ENCODE measurements at regions not wholly inside any gene's neighbourhood (a gene's known extent, or its start where the extent isn't known, plus 50 kb on each side); places are given as distances from the start of the nearest gene placed in this dataset.

GRCh38 chr12:3336606-3337311, 154.2 kb upstream of the PRMT8 start:
- Mint-ChIP-seq H3K4me1 (no peaks in the 10 kb centered on the region), H3K27me3 (peaks cover 9% of the 10 kb centered on the region), H3K27ac (no peak overlapping the region), H3K4me3 (no peak overlapping the region), H3K36me3 (ENCODE audit: low read depth) (no peaks in the 10 kb centered on the region), H3K9me3 (no peaks in the 10 kb centered on the region)
- DNase-seq (no peak), ATAC-seq (no peak)

GRCh38 chr12:3337944-3338343, 153.1 kb upstream of the PRMT8 start:
- Mint-ChIP-seq H3K9me3 (no peaks in the 10 kb centered on the region), H3K27me3 (peaks cover 9% of the 10 kb centered on the region), H3K27ac (no peak overlapping the region), H3K36me3 (ENCODE audit: low read depth) (no peaks in the 10 kb centered on the region), H3K4me1 (no peaks in the 10 kb centered on the region), H3K4me3 (no peak overlapping the region)
- no peak for ATAC-seq
- no peak for DNase-seq

- Mint-ChIP-seq H3K27ac (no peak overlapping the region), H3K9me3 (no peaks in the 10 kb centered on the region), H3K27me3 (peaks cover 12% of the 10 kb centered on the region), H3K4me3 (no peak overlapping the region), H3K36me3 (ENCODE audit: low read depth) (no peaks in the 10 kb centered on the region), H3K4me1 (no peaks in the 10 kb centered on the region)
- DNase-seq = no peak
- no peak for ATAC-seq
Observed at GRCh38 chr12:3339221-3339620, 151.8 kb upstream of the PRMT8 start.

GRCh38 chr12:3341594-3341993, 149.4 kb upstream of the PRMT8 start:
- H3K4me3 Mint-ChIP-seq = no peak overlapping the region
- H3K9me3 Mint-ChIP-seq = no peaks in the 10 kb centered on the region
- no peaks in the 10 kb centered on the region for H3K36me3 Mint-ChIP-seq (ENCODE audit: low read depth)
- ATAC-seq = no peak
- no peak for DNase-seq
- no peak overlapping the region for H3K27ac Mint-ChIP-seq
- H3K27me3 Mint-ChIP-seq = peaks cover 12% of the 10 kb centered on the region
- H3K4me1 Mint-ChIP-seq = no peaks in the 10 kb centered on the region

GRCh38 chr12:3342051-3342450, 149.0 kb upstream of the PRMT8 start:
- H3K27me3 Mint-ChIP-seq = peaks cover 12% of the 10 kb centered on the region
- DNase-seq (peak; percentile 4), ATAC-seq (no peak)
- H3K9me3 Mint-ChIP-seq = no peaks in the 10 kb centered on the region
- no peak overlapping the region for H3K27ac Mint-ChIP-seq
- no peaks in the 10 kb centered on the region for H3K4me1 Mint-ChIP-seq
- no peak overlapping the region for H3K4me3 Mint-ChIP-seq
- H3K36me3 Mint-ChIP-seq (ENCODE audit: low read depth) = no peaks in the 10 kb centered on the region

GRCh38 chr12:3348055-3348454, 142.9 kb upstream of the PRMT8 start:
- H3K36me3 Mint-ChIP-seq (ENCODE audit: low read depth) = no peaks in the 10 kb centered on the region
- no peak for ATAC-seq
- H3K4me3 Mint-ChIP-seq = no peak overlapping the region
- H3K4me1 Mint-ChIP-seq = no peaks in the 10 kb centered on the region
- H3K9me3 Mint-ChIP-seq = no peaks in the 10 kb centered on the region
- H3K27me3 Mint-ChIP-seq = peaks cover 6% of the 10 kb centered on the region
- DNase-seq = no peak
- H3K27ac Mint-ChIP-seq = no peak overlapping the region

GRCh38 chr12:3350432-3350831, 140.6 kb upstream of the PRMT8 start:
- Mint-ChIP-seq H3K27ac (no peak overlapping the region), H3K4me3 (no peak overlapping the region), H3K36me3 (ENCODE audit: low read depth) (no peaks in the 10 kb centered on the region), H3K27me3 (no peaks in the 10 kb centered on the region), H3K9me3 (no peaks in the 10 kb centered on the region), H3K4me1 (no peaks in the 10 kb centered on the region)
- ATAC-seq (no peak), DNase-seq (no peak)

- no peak for DNase-seq
- no peaks in the 10 kb centered on the region for H3K36me3 Mint-ChIP-seq (ENCODE audit: low read depth)
- no peaks in the 10 kb centered on the region for H3K9me3 Mint-ChIP-seq
- no peak for ATAC-seq
- no peaks in the 10 kb centered on the region for H3K27me3 Mint-ChIP-seq
- no peaks in the 10 kb centered on the region for H3K4me1 Mint-ChIP-seq
- no peak overlapping the region for H3K27ac Mint-ChIP-seq
- no peak overlapping the region for H3K4me3 Mint-ChIP-seq
Observed at GRCh38 chr12:3351731-3352130, 139.3 kb upstream of the PRMT8 start.

GRCh38 chr12:3352230-3352629, 138.8 kb upstream of the PRMT8 start:
- Mint-ChIP-seq H3K27me3 (no peaks in the 10 kb centered on the region), H3K36me3 (ENCODE audit: low read depth) (no peaks in the 10 kb centered on the region), H3K4me3 (no peak overlapping the region), H3K9me3 (no peaks in the 10 kb centered on the region), H3K4me1 (no peaks in the 10 kb centered on the region), H3K27ac (no peak overlapping the region)
- DNase-seq (no peak), ATAC-seq (no peak)

GRCh38 chr12:3353621-3354020, 137.4 kb upstream of the PRMT8 start:
- no peak for ATAC-seq
- Mint-ChIP-seq H3K36me3 (ENCODE audit: low read depth) (no peaks in the 10 kb centered on the region), H3K27me3 (no peaks in the 10 kb centered on the region), H3K9me3 (no peaks in the 10 kb centered on the region), H3K27ac (no peak overlapping the region), H3K4me1 (no peaks in the 10 kb centered on the region), H3K4me3 (no peak overlapping the region)
- DNase-seq = no peak

GRCh38 chr12:3354586-3354985, 136.4 kb upstream of the PRMT8 start:
- ATAC-seq (no peak), DNase-seq (no peak)
- no peaks in the 10 kb centered on the region for H3K4me1 Mint-ChIP-seq
- no peak overlapping the region for H3K27ac Mint-ChIP-seq
- no peak overlapping the region for H3K4me3 Mint-ChIP-seq
- H3K27me3 Mint-ChIP-seq = no peaks in the 10 kb centered on the region
- no peaks in the 10 kb centered on the region for H3K36me3 Mint-ChIP-seq (ENCODE audit: low read depth)
- H3K9me3 Mint-ChIP-seq = no peaks in the 10 kb centered on the region

- H3K4me1 Mint-ChIP-seq = no peaks in the 10 kb centered on the region
- no peaks in the 10 kb centered on the region for H3K9me3 Mint-ChIP-seq
- H3K27ac Mint-ChIP-seq = no peak overlapping the region
- H3K27me3 Mint-ChIP-seq = no peaks in the 10 kb centered on the region
- no peak overlapping the region for H3K4me3 Mint-ChIP-seq
- DNase-seq = no peak
- H3K36me3 Mint-ChIP-seq (ENCODE audit: low read depth) = no peaks in the 10 kb centered on the region
- no peak for ATAC-seq
Observed at GRCh38 chr12:3355378-3355900, 135.6 kb upstream of the PRMT8 start.

GRCh38 chr12:3357950-3358525, 133.0 kb upstream of the PRMT8 start:
- Mint-ChIP-seq H3K4me1 (no peaks in the 10 kb centered on the region), H3K9me3 (no peaks in the 10 kb centered on the region), H3K27ac (no peak overlapping the region), H3K27me3 (no peaks in the 10 kb centered on the region), H3K4me3 (no peak overlapping the region), H3K36me3 (ENCODE audit: low read depth) (no peaks in the 10 kb centered on the region)
- DNase-seq (no peak), ATAC-seq (no peak)

- H3K4me1 Mint-ChIP-seq = no peaks in the 10 kb centered on the region
- H3K27ac Mint-ChIP-seq = no peak overlapping the region
- H3K27me3 Mint-ChIP-seq = peaks cover 8% of the 10 kb centered on the region
- no peak overlapping the region for H3K4me3 Mint-ChIP-seq
- ATAC-seq (no peak), DNase-seq (no peak)
- no peaks in the 10 kb centered on the region for H3K9me3 Mint-ChIP-seq
- no peaks in the 10 kb centered on the region for H3K36me3 Mint-ChIP-seq (ENCODE audit: low read depth)
Observed at GRCh38 chr12:3359478-3359877, 131.5 kb upstream of the PRMT8 start.

GRCh38 chr12:3361146-3361545, 129.9 kb upstream of the PRMT8 start:
- ATAC-seq (no peak), DNase-seq (no peak)
- peaks cover 3% of the 10 kb centered on the region for H3K4me1 Mint-ChIP-seq
- no peaks in the 10 kb centered on the region for H3K9me3 Mint-ChIP-seq
- H3K27me3 Mint-ChIP-seq = peaks cover 19% of the 10 kb centered on the region
- no peak overlapping the region for H3K27ac Mint-ChIP-seq
- H3K36me3 Mint-ChIP-seq (ENCODE audit: low read depth) = no peaks in the 10 kb centered on the region
- no peak overlapping the region for H3K4me3 Mint-ChIP-seq

Measured in activated naive CD8-positive, alpha-beta T cell treated with anti-CD3 and anti-CD28 coated beads, Interleukin-2, amount 50 U/mL, for 24 hours (primary cell).